H1 (cell line): ENCODE measurements at regions not wholly inside any gene's neighbourhood (a gene's known extent, or its start where the extent isn't known, plus 50 kb on each side); places are given as distances from the start of the nearest gene placed in this dataset.

Experiments used
- E2F6 ChIP-seq: IDR thresholded peaks from 2 replicates; pipeline ENCODE4 v1.6.1; 2012; ENCODE audit warnings: inconsistent platforms
- PHF8 ChIP-seq: fragments of 200-600 bp; sonication (generic); conservative IDR thresholded peaks from 2 replicates; pipeline ENCODE4 v1.7.1; 2012; ENCODE audit warnings: low read depth, mild to moderate bottlenecking, inconsistent platforms, low read length, moderate library complexity

- TF ChIP-seq E2F6 (no peak), PHF8 (no peak)
- TF ChIP-seq, all 59 proteins: peak for 0
Observed at GRCh38 chr6:9409126-9409525, 973.8 kb upstream of the SLC35B3 start (continued).
